HG03135 (cell line): ENCODE measurements at regions not wholly inside any gene's neighbourhood (a gene's known extent, or its start where the extent isn't known, plus 50 kb on each side); places are given as distances from the start of the nearest gene placed in this dataset.

Experiments
- ATAC-seq: cut with Tn5 transposase; IDR thresholded peaks from one replicate; pipeline ENCODE4 v1.9.1; 2021; ENCODE audit warnings: mild to moderate bottlenecking, moderate library complexity; ENCODE audit not compliant: unreplicated experiment

DNA sequence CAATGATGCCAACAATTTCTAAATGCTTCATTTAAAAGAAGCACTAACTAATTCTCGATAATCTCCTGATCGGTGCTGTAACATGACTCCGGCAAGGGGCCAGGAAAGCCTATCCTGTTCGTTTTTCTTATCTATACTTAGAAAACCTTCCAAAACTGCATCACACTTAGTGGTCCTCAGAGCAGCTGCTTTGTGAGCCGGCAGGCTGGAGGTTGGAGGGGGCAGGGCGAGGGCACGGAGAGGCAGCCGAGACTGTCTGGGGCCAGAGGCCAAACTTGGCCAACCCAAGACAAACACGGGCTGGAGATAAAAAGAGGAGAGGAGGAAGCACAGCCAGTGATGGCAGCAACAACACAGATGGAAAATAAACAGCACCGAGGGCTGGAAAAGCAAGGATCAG lies 455.7 kb downstream of the BCOR start:
- ATAC-seq = no peak

DNA sequence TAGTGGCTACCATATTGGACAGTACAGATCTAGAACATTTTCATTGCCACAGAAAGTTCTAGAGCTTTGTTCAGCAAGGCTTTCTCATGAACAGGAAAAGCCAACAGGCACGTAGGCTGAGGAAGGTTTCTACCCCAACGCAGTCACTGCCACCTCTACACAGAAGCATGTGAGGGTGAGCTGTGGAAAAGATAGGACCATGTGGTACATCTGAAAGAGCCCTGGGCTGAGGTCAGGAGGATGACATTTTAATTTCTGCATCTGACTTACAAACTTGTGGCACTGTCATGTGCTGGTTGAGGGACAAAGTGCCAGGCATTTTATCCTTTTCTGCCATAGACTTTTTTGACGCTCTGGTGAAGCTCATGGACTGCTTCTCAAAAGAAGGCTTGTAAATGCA lies 454.2 kb downstream of the BCOR start:
- no peak for ATAC-seq

DNA sequence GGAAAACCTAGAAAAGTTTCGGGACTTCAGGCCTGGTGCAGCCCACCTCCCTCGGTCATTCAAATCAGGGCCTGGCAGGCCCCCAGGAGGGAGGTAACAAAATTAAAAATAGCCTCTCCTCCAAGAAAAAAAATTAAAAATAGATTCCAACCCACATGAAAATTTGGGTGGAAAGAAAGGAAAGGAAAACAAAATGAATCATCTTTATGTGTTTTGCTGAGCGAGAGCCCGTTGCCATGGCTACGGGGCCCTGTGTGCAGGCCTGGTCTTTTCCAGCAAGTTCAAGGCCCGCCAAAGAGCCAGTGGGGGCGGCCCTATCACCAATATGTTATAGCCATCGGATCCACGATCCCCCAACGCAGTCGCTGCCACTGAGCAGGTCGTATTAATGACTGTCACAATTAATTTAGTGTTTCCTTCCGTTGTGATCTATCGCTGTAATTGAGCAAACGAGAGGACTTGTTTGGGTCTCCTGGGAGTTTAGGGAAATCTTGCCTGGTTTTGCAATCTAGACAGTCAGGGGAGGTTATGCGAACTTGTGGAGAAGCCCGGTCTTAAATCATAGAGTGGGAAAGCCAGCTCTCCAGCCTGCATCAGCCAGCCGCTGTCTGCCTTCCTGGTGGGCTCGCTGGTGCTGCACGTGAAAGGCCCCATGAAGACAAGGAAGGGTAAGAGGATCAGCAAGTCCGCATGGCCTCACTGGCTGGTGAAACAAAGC lies 452.4 kb downstream of the BCOR start:
- no peak for ATAC-seq

DNA sequence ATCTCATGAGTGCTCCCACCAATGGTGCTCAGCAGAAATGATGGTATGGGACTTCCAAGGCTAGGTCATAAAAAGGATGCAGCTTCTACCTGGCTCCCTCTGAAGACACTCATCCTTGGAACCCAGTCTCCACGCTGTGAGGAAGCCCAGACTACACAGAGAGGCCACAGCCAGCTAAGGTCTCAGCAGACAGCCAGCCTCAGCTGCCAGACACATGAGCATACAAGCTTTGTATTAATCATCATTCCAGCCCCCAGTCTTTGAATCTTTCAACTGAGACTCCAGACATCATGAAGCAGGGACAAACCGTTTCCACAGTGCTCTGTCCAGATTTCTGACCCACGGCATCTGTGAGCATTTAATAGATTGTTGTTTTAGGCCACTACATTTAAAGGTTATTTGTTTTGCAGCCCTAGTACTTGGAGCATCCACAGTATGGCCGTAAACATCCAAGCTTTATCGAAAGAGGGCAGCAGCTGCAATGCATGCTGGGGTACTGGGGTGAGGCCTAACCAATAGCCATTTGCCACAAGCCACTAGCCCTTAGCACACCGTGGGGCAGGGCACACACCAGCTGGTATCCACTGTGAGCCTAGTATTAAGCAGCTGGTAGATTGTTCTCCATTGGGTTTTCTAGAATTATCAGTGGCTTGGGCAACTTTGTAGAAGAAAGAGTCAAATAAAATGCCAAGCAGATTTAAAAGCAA lies 449.1 kb downstream of the BCOR start:
- ATAC-seq = no peak

DNA sequence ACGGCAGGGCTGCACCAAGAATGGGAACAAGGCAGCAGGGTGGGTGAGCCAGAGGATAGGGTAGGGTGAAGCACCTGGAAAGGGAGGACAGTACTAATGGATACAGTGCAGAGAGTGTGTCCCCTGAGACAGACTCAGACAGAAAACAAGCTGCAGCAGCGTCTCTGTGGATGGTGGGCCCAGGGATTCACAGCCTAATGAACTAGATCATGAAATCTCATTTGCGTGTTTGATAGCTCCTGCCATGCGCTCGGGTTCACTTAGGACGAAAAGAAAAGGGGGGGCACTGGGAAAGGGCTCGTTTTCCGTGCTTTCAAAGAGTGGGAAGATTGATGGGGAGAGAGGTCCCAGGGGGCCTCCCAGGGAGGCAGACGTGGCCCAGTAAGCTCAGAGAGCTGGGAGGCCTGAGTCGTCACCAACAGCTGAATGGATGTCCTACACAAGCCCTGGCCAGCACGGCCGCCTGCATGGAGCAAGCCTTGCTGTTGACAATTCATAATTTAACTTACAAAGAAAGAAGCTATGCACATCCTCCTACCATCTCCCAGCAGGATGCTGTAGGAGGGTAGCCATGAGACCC lies 446.9 kb downstream of the BCOR start:
- no peak for ATAC-seq

DNA sequence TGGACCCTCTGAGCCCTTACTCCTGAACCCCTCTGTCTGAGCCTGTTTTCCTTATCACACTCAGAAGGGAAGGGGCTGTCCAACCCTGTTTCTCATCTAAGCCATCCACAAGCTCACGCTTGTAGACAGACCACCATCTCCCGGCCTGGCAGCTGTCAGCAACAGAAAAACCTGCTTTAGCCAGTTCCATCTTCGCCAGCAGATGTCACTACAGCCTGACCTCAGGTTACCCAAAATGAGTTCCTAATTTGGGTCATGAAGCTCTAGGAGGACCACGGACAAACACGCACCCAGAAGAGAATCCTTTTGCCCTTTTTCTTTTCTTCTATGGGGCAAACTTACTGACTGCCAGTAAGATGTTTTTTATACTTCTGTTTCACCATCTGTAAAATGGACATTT lies 445.4 kb downstream of the BCOR start:
- ATAC-seq = no peak

DNA sequence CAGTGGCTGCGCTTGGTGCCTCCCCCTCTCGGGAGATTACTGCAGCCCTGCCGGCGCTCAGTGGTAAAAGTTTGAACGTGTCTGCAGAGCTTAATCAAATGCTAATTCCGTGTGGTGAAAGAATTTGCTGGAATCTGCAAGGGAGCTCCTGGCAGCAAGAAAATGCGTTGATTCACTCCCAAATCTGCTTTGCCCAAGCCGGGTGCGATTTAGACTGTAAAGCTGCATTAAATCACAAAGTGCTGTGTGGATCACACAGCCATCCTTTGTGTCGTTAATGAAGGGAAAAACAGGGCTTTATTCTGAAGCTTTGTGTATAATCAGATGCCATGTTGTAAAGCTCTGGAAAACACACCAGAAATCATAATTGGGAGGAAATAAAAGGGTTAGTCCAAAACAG lies 444.1 kb downstream of the BCOR start:
- ATAC-seq = no peak

DNA sequence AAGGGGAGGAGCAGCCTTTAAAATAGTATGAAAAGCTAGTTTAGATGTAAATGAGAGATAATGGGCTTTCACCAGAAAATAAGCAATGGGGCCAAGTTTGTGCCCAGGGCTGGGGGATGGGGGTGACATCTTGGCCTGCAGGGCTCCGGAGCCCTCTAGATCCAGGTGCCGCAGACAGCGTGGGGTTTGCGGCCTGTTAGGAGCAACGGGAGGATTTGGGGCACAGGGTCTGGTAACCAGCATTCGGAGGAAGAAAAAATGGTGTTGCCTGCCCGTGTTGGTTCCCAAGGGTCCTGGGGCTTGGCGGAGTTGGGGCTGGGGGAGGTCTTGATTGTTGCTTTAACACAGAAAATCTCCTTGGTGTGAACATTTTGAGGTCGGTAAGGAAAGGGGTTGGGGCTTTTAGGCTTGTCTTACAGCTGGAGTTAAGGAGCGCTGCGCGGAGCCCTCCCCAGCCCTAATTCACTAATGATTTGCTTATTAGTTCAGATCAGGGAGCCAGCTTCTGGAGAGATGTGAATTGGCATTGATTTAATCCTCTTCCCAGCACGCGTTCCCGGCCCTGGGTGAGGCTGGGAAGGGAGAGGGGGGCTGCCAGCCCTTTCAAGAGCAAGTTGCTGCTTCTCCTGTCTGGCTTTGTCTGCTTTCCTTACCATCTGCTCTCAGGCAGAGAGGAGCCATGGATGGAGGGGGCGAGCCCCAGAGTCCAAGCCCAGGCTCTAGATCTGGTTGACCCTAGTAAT lies 443.4 kb downstream of the BCOR start:
- no peak for ATAC-seq

DNA sequence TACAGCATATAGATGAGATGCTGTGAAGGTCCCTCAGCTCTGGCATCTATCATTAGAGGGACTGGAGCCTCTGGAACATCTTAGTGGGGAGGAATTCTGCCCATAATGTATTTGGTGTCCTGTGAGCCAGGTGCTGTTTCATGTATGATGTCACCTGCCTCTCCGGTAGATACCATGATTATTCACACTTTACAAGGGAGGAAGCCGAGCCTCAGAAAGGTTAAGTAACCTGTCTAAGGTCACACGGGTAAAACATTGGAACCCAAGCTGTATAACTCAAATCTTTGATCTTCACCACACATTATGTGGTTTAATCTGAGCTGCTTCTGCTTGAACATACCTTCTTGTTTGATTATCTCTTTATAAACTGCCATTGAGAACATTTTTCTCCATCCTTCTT lies 442.8 kb downstream of the BCOR start:
- no peak for ATAC-seq

DNA sequence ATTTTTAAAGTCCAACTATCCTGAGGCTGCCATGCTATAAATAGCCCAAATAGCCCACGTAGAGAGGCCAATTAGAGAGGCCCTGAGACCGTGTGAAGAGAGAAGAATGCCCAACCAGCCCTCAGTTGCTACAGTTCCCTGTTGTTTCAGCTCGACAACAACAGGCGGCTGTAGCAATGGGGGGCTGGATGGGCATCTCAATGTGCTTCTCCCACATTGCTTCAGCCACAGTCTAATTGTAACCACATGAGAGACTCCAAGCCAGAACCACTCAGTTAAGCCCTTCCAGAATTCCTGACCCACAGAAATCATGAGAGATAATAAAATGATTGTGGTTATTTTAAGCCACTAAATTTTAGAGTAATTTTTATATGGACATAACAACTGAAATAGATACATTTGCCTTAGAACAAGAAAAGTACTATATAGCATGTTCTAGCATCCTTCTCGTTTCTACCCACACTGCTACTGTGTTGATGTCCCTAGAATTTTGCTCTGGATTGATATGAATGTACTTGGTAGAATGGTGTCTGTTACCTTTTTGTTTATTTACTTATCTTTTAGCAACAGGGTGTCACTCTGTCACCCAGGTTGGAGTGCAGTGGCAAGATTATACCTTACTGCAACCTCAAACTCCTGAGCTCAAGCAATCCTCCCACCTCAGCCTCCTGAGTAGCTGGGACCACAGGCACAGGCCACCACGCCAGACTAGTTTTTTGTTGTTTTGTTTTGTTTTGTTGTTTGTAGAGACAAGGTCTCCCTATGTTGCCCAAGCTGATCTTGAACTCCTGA lies 436.4 kb downstream of the BCOR start:
- no peak for ATAC-seq

DNA sequence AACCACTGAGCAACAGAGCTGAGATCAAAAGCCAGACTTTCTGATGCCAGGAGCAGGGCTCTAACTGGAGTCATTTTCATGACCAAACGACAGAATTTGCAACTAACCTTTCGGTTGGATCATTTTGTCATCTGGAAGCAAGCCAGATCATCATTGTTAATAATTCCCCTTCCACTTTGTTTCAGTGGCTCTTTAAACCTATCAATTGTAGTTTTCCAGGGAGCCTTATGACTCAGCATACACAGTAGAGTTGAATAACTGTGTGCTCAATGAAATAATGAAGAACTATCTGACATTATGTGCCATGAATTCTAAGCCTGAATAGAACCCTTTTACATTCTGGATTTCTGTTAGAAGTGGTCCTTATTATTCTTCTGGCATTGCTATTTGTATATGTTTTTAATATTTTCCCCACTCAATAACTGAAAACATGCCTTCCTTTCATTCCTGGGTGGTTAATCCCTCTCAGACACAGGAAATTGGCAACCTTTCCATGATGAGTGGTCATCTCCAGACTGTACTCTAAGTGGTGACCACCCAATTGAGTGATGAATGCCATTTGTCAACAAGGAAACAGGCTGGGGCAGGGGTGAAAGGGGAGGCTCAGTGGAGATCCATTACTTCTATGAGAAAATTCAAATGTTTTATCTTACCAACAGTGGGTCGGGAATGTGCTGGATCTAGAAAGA lies 431.8 kb downstream of the BCOR start:
- no peak for ATAC-seq

DNA sequence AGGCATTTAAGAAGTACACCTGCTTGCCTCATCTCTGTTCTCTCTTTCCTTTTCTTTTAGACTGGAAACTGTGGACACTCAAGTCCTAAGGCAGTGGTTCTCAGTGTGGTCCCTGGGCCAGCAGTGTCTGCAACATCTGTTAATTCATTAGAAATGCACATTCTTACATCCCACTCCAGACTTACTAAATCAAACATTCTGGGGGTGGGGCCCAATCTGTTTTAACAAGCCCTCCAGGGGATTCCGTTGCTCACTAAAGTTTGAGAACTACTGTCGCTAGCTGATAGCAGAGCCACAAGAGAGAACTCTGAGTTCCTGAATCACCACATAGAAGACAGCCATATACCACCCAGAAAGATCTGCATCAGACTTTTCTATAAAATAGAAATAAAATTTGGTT lies 430.6 kb downstream of the BCOR start:
- no peak for ATAC-seq

DNA sequence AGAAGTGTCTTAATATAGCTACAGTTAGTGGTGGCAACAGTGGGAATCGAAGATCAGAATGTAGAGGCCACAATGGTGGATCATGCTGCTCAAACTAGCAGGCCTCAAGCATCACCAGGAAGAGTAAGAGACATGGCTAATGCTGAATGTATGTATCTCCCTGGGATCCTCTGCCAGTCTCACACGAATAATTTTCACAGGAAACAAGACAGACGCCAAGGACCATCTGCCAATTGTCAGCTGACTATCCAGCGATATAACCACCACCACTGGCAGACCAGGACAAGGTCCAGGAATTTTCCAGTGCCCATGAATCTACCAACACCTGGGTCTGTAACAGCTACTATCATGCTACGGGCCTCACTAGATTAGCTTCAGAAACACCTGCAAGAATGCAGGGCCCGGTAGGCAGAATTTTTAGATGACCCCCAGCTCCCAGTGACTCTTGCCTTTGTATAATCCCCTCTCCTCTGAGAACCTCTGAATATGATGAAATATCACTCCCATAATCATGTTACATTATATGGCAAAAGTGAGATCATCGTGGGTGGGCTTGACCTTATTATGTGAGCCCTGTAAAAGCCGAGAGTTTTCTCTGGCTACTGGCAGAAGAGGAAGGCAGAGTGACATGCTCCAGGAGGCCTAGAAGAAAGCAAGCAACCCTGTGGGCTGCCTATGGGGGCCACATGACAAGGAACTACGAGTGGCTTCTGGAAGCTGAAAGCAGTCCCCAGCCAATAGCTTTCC lies 429.8 kb downstream of the BCOR start:
- no peak for ATAC-seq

DNA sequence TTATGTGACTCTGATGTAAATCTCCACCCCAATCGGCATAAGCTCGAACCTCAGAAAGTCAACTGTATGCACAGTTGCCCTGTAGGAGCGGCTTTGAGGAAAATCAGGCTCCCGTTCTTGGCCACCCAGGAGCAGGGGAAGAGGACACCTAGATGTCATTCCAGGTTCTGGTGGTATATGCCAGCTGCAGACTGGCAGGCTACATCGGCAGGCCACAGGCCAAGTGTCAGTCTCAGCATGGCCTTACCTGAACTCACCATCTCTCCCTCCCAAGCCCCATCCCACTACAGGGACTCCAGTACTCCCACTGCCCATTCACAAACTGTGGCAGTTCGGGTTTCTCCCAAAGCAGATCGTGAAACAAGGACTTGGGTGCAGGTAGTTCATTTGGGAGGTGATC lies 428.1 kb downstream of the BCOR start:
- no peak for ATAC-seq

DNA sequence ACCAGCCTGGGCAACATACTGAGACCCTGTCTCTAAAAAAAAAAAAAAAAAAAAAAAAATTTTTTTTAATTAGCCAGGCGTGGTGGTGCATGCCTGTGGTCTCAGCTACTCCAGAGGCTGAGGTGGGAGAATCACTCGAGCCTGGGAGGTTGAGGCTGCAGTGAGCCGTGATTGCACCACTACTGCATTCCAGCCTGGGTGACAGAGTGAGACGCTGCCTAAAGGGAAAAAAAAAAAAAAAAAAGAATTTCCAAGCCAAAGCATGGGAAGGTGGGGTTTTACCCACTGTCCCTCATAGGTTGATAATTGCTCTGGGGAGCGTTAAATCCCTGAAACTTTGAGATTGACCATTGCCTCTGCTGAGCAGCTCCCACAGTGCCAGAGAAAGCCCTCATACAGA lies 427.5 kb downstream of the BCOR start:
- ATAC-seq = no peak

DNA sequence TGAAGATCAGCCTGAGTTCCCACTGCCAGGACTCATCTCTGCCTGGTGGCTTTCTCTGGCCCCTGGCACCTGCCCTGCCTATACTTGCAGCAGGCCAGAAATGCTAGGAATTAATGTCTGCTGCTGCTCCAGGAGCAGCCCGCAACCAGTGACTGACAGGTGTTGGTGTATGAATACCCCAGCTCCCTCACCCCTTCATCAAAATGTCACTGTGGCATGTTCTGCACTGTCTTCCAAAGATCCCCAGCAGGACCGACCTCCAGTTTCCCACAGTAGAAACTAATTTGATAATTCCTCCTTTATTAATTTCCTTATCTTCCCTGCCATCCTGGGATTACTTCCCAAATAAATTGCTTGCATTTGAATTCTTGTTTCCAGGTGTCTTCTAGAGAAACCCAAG lies 425.4 kb downstream of the BCOR start:
- ATAC-seq = no peak

DNA sequence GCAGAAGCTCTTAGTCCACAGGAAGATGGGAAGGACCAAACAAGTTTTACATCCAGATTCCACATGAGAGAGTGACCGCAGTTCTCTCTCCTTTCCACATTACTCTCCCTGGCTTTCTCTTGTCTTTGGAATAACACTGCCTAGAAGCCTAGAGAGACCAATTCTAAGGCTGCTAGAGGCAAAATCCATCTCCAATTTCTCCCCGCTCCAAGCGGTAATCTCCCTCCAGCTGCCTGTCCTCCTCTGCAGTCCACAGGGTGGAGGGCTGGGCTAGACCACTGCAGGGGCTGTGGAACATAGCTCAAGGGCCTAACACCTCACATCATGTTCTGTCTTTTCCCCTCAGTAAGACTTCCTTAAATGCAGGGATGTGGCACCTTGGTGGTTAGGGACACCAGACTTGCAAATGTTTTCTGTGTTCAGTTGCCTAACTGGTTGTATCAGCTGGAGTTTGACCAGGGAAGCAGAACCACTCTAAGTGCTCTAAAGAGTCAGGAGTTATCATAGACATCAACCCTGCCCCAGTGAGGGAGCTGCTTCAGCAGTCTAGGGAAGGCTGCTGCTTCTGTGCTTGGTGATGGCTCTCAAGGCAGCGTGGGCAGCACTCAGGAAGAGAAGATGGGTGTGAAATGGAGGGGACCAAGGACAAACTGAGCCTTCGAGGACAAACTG lies 423.1 kb downstream of the BCOR start:
- no peak for ATAC-seq

DNA sequence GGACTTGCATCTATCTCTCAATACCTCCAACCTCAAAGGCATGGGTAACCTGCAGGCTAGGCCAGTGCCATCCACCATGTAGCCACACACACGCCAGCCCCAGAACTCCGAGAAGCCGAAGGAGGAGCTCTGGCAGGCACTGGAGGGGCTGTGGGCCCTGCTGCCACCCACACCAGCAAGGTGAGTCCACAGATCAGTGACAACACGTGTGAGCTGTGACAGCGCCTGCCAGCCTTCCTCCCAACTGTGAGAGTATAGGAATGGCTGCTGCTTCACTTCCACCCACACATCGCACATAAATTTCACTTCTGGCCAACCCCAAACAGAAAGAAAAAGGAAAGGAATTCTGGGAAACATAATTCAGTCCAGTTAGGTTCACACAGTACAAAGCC lies 422.6 kb downstream of the BCOR start:
- no peak for ATAC-seq

DNA sequence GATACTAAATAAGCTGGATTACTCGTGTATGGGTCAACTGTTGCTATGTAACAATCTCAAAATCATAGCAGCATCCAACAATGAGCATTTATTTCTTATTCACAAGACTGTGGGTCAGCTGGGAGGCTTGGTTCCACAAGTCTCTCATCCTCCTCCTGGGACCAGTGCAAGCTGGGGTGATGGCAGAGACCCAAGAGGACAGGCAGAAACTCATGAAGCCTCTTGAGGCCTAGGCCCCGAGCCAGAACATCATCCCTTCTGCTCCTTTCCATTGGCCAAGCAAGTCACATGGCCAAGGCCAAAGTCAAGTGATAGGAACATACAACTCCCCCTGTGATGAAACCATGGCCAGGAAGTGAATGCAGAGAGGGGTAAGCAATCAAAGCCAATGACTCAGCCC lies 422.1 kb downstream of the BCOR start:
- ATAC-seq = no peak
